ENCODE measurements at regions not wholly inside any gene's neighbourhood (a gene's known extent, or its start where the extent isn't known, plus 50 kb on each side); places are given as distances from the start of the nearest gene placed in this dataset.

- H3K4me1 Mint-ChIP-seq (ENCODE audit: unreplicated experiment), result peaks cover 4% of the 10 kb centered on the region
- no peaks in the 10 kb centered on the region for H3K9me3 Mint-ChIP-seq (ENCODE audit: unreplicated experiment)
These were observed 266.4 kb downstream of the KCNA4 start for GRCh38 chr11:29750392-29750791.

GRCh38 chr11:29734287-29734686 lies 282.5 kb downstream of the KCNA4 start:
- no peak for TF ChIP-seq CTCF (IDR thresholded peaks at IDR 0.05; ENCODE audit: unreplicated experiment)

More at GRCh38 chr11:29750392-29750791, 266.4 kb downstream of the KCNA4 start:
- Mint-ChIP-seq H3K27ac (ENCODE audit: unreplicated experiment) (no peak overlapping the region), H3K27me3 (ENCODE audit: unreplicated experiment) (peaks cover 2% of the 10 kb centered on the region), H3K4me3 (ENCODE audit: unreplicated experiment) (no peak overlapping the region), H3K36me3 (ENCODE audit: low read depth, unreplicated experiment) (no peaks in the 10 kb centered on the region)
- DNase-seq (ENCODE audit: low spot score), result no peak
- no peak for TF ChIP-seq CTCF (IDR thresholded peaks at IDR 0.05; ENCODE audit: unreplicated experiment)

GRCh38 chr11:29713831-29714320 lies 303.0 kb downstream of the KCNA4 start:
- TF ChIP-seq CTCF (IDR thresholded peaks at IDR 0.05; ENCODE audit: unreplicated experiment), result no peak
- H3K36me3 Mint-ChIP-seq (ENCODE audit: low read depth, unreplicated experiment), result no peaks in the 10 kb centered on the region
- DNase-seq (ENCODE audit: low spot score), result no peak
- H3K4me3 Mint-ChIP-seq (ENCODE audit: unreplicated experiment), result no peak overlapping the region
- H3K4me1 Mint-ChIP-seq (ENCODE audit: unreplicated experiment), result no peaks in the 10 kb centered on the region
- H3K27ac Mint-ChIP-seq (ENCODE audit: unreplicated experiment), result no peak overlapping the region
- H3K27me3 Mint-ChIP-seq (ENCODE audit: unreplicated experiment), result peaks cover 3% of the 10 kb centered on the region
- no peaks in the 10 kb centered on the region for H3K9me3 Mint-ChIP-seq (ENCODE audit: unreplicated experiment)

More at GRCh38 chr11:29734287-29734686, 282.5 kb downstream of the KCNA4 start:
- H3K27me3 Mint-ChIP-seq (ENCODE audit: unreplicated experiment), result no peaks in the 10 kb centered on the region
- H3K4me1 Mint-ChIP-seq (ENCODE audit: unreplicated experiment), result no peaks in the 10 kb centered on the region
- no peaks in the 10 kb centered on the region for H3K9me3 Mint-ChIP-seq (ENCODE audit: unreplicated experiment)
- no peak overlapping the region for H3K27ac Mint-ChIP-seq (ENCODE audit: unreplicated experiment)
- DNase-seq (ENCODE audit: low spot score), result no peak
- no peak overlapping the region for H3K4me3 Mint-ChIP-seq (ENCODE audit: unreplicated experiment)
- no peaks in the 10 kb centered on the region for H3K36me3 Mint-ChIP-seq (ENCODE audit: low read depth, unreplicated experiment)

GRCh38 chr11:29712616-29713015 lies 304.2 kb downstream of the KCNA4 start:
- H3K4me3 Mint-ChIP-seq (ENCODE audit: unreplicated experiment), result no peak overlapping the region

More at GRCh38 chr11:29712616-29713015, 304.2 kb downstream of the KCNA4 start:
- TF ChIP-seq CTCF (IDR thresholded peaks at IDR 0.05; ENCODE audit: unreplicated experiment), result no peak
- Mint-ChIP-seq H3K27ac (ENCODE audit: unreplicated experiment) (no peak overlapping the region), H3K4me1 (ENCODE audit: unreplicated experiment) (no peaks in the 10 kb centered on the region), H3K27me3 (ENCODE audit: unreplicated experiment) (peaks cover 3% of the 10 kb centered on the region), H3K9me3 (ENCODE audit: unreplicated experiment) (no peaks in the 10 kb centered on the region), H3K36me3 (ENCODE audit: low read depth, unreplicated experiment) (no peaks in the 10 kb centered on the region)
- DNase-seq (ENCODE audit: low spot score), result no peak

Measured in endothelial cell (in vitro differentiated cells).